Ishikawa (cell line): ENCODE measurements at regions not wholly inside any gene's neighbourhood (a gene's known extent, or its start where the extent isn't known, plus 50 kb on each side); places are given as distances from the start of the nearest gene placed in this dataset.

ENCODE experiments used
- CEBPB ChIP-seq: IDR thresholded peaks from 2 replicates; pipeline ENCODE4 v1.6.1; 2012
- CREB1 ChIP-seq: IDR thresholded peaks from 2 replicates; pipeline ENCODE4 v1.6.1; 2012; ENCODE audit warnings: low read depth
- EP300 ChIP-seq: IDR thresholded peaks from 2 replicates; pipeline ENCODE4 v1.6.1; 2012; ENCODE audit warnings: borderline replicate concordance
- FOXM1 ChIP-seq: IDR thresholded peaks from 2 replicates; pipeline ENCODE4 v1.6.1; 2012; ENCODE audit warnings: low read depth, borderline replicate concordance
- NFIC ChIP-seq: IDR thresholded peaks from 2 replicates; pipeline ENCODE4 v1.6.1; 2012
- RAD21 ChIP-seq: IDR thresholded peaks from 2 replicates; pipeline ENCODE4 v1.6.1; 2012; ENCODE audit warnings: low read depth
- TAF1 ChIP-seq: IDR thresholded peaks from 2 replicates; pipeline ENCODE4 v1.6.1; 2012; ENCODE audit warnings: low read depth, mild to moderate bottlenecking
- TEAD4 ChIP-seq: IDR thresholded peaks from 2 replicates; pipeline ENCODE4 v1.6.1; 2012
- YY1 ChIP-seq: IDR thresholded peaks from 2 replicates; pipeline ENCODE4 v1.6.1; 2012; ENCODE audit warnings: low read depth
- ZBTB7A ChIP-seq: IDR thresholded peaks from 2 replicates; pipeline ENCODE4 v1.6.1; 2012; ENCODE audit warnings: low read depth
- TF ChIP-seq, protein P1 (sequence below): IDR thresholded peaks from 2 replicates; pipeline ENCODE4 v1.6.1; 2012
- TF ChIP-seq, protein P2 (sequence below): IDR thresholded peaks from 2 replicates; pipeline ENCODE4 v1.6.1; 2012; ENCODE audit warnings: low read depth, mild to moderate bottlenecking

DNA sequence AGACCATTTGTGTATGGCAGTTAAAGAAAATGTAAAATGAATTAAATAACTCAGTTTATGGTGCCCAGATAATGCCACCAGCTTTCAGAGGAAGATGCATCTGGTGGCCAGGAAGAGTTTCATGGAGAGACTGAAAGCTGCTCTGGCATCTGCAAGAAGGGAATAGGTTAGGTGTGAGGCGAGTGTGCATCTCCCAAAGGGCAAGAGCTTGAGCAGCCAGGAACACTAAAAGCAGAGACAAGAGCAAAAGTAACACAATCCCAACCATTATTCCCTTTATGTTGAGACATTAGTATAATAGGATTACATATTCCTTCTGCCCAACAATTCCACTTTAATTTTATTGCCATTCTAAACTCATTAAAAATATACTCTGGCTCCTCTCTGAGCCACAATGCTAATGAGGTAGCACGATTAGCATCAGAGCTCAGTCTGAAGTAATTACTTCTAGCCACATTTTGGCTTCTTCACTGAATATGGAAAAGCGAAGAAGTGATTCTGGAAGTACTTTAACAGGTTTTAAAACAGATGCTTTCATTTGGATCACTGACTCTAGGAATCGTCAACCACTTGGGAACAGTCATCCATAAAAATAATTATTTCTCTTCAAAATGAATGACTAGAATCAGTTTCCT lies 309.4 kb upstream of the TMTC1 start:
- TF ChIP-seq, protein P1, sequence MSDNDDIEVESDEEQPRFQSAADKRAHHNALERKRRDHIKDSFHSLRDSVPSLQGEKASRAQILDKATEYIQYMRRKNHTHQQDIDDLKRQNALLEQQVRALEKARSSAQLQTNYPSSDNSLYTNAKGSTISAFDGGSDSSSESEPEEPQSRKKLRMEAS: no peak
- TF ChIP-seq RAD21 (no peak), ZBTB7A (no peak), EP300 (no peak), FOXM1 (no peak), CREB1 (no peak), NFIC (no peak), TEAD4 (no peak), TAF1 (no peak), CEBPB (no peak), YY1 (no peak)
- TF ChIP-seq, protein P2, sequence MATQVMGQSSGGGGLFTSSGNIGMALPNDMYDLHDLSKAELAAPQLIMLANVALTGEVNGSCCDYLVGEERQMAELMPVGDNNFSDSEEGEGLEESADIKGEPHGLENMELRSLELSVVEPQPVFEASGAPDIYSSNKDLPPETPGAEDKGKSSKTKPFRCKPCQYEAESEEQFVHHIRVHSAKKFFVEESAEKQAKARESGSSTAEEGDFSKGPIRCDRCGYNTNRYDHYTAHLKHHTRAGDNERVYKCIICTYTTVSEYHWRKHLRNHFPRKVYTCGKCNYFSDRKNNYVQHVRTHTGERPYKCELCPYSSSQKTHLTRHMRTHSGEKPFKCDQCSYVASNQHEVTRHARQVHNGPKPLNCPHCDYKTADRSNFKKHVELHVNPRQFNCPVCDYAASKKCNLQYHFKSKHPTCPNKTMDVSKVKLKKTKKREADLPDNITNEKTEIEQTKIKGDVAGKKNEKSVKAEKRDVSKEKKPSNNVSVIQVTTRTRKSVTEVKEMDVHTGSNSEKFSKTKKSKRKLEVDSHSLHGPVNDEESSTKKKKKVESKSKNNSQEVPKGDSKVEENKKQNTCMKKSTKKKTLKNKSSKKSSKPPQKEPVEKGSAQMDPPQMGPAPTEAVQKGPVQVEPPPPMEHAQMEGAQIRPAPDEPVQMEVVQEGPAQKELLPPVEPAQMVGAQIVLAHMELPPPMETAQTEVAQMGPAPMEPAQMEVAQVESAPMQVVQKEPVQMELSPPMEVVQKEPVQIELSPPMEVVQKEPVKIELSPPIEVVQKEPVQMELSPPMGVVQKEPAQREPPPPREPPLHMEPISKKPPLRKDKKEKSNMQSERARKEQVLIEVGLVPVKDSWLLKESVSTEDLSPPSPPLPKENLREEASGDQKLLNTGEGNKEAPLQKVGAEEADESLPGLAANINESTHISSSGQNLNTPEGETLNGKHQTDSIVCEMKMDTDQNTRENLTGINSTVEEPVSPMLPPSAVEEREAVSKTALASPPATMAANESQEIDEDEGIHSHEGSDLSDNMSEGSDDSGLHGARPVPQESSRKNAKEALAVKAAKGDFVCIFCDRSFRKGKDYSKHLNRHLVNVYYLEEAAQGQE: no peak
